HepG2 (cell line): ENCODE measurements at regions not wholly inside any gene's neighbourhood (a gene's known extent, or its start where the extent isn't known, plus 50 kb on each side); places are given as distances from the start of the nearest gene placed in this dataset.

ENCODE experiments used
- CTCF ChIP-seq: sonication (generic); formaldehyde crosslinking; IDR thresholded peaks from 2 replicates; pipeline ENCODE4 v1.5.0; 2020; ENCODE audit warnings: mild to moderate bottlenecking, missing genetic modification reagents, moderate library complexity
- FIP1L1 ChIP-seq: fragments of 200-400 bp; formaldehyde crosslinking; IDR thresholded peaks from 2 replicates; pipeline ENCODE4 v1.6.1; 2018; ENCODE audit warnings: low read depth, mild to moderate bottlenecking, low read length, moderate library complexity, borderline replicate concordance; ENCODE audit not compliant: insufficient read depth
- GMEB2 ChIP-seq: IDR thresholded peaks from 2 replicates; pipeline ENCODE4 v1.6.1; 2016; ENCODE audit warnings: missing biosample characterization, missing genetic modification reagents, low read depth
- HMG20A ChIP-seq: IDR thresholded peaks from 2 replicates; pipeline ENCODE4 v1.6.1; 2016; ENCODE audit warnings: borderline replicate concordance
- HMGXB3 ChIP-seq: sonication (generic); formaldehyde crosslinking; IDR thresholded peaks from 2 replicates; pipeline ENCODE4 v1.4.0; 2020; ENCODE audit warnings: missing genetic modification reagents, borderline replicate concordance
- NKX3-1 ChIP-seq: sonication (generic); formaldehyde crosslinking; IDR thresholded peaks from 2 replicates; pipeline ENCODE4 v1.5.0; 2020; ENCODE audit warnings: missing genetic modification reagents
- SKIL ChIP-seq: sonication (generic); formaldehyde crosslinking; IDR thresholded peaks from 2 replicates; pipeline ENCODE4 v1.8.0; 2022; ENCODE audit warnings: missing genetic modification reagents, mild to moderate bottlenecking, moderate library complexity, borderline replicate concordance
- ZBTB37 ChIP-seq: sonication (generic); formaldehyde crosslinking; IDR thresholded peaks from 2 replicates; pipeline ENCODE4 v1.4.0; 2020; ENCODE audit warnings: mild to moderate bottlenecking, missing genetic modification reagents
- ZMYM2 ChIP-seq: sonication (generic); formaldehyde crosslinking; IDR thresholded peaks from 2 replicates; pipeline ENCODE4 v1.8.0; 2022; ENCODE audit warnings: mild to moderate bottlenecking, missing genetic modification reagents
- ZNF292 ChIP-seq: sonication (generic); formaldehyde crosslinking; IDR thresholded peaks from 2 replicates; pipeline ENCODE4 v1.8.1; 2022; ENCODE audit warnings: mild to moderate bottlenecking, low read depth, missing genetic modification reagents, borderline replicate concordance
- ZNF567 ChIP-seq: sonication (generic); formaldehyde crosslinking; IDR thresholded peaks from 2 replicates; pipeline ENCODE4 v1.8.1; 2023; ENCODE audit warnings: mild to moderate bottlenecking, missing genetic modification reagents, borderline replicate concordance
- ZNF614 ChIP-seq: IDR thresholded peaks from 2 replicates; pipeline ENCODE4 v1.6.1; 2018; ENCODE audit warnings: missing biosample characterization, missing genetic modification reagents, inconsistent platforms, borderline replicate concordance
- ZNF616 ChIP-seq: sonication (generic); formaldehyde crosslinking; IDR thresholded peaks from 2 replicates; pipeline ENCODE4 v1.5.0; 2020; ENCODE audit warnings: low read depth, mild to moderate bottlenecking, missing genetic modification reagents
- ZNF619 ChIP-seq: sonication (generic); formaldehyde crosslinking; IDR thresholded peaks from 2 replicates; pipeline ENCODE4 v1.4.0; 2020; ENCODE audit warnings: mild to moderate bottlenecking, missing genetic modification reagents
- ZNF674 ChIP-seq: sonication (generic); formaldehyde crosslinking; IDR thresholded peaks from 2 replicates; pipeline ENCODE4 v1.5.0; 2020; ENCODE audit warnings: low read depth, mild to moderate bottlenecking, missing genetic modification reagents
- ZNF75D ChIP-seq: sonication (generic); formaldehyde crosslinking; IDR thresholded peaks from 2 replicates; pipeline ENCODE4 v1.8.1; 2023; ENCODE audit warnings: missing genetic modification reagents, mild to moderate bottlenecking, borderline replicate concordance

GRCh38 chr13:33968520-33969507 lies 150.9 kb downstream of the RFC3 start (continued):
- TF ChIP-seq GMEB2 (CRISPR knock-in tag), result no peak
- TF ChIP-seq CTCF, result no peak
- no peak for TF ChIP-seq FIP1L1
- TF ChIP-seq ZNF619, result no peak
- no peak for TF ChIP-seq ZNF292 (CRISPR knock-in tag)
- peak; percentile 83 for TF ChIP-seq ZMYM2 (CRISPR knock-in tag)
- peak; percentile 73; the same call in 1 of the 2 replicates for TF ChIP-seq ZBTB37 (CRISPR knock-in tag)
- TF ChIP-seq SKIL (CRISPR knock-in tag), result 0 out of 2 replicates have a peak, but pooled peaks have one; percentile 9
- no peak; the same call in 1 of the 2 replicates for TF ChIP-seq NKX3-1
- peak; percentile 65; the same call in 1 of the 2 replicates for TF ChIP-seq ZNF614
- peak; percentile 93; the same call in 1 of the 2 replicates for TF ChIP-seq HMG20A (CRISPR knock-in tag)
- TF ChIP-seq ZNF616 (CRISPR knock-in tag), result no peak
- no peak for TF ChIP-seq ZNF674 (CRISPR knock-in tag)
- no peak for TF ChIP-seq ZNF75D (CRISPR knock-in tag)
- no peak for TF ChIP-seq HMGXB3 (CRISPR knock-in tag)
- TF ChIP-seq ZNF567 (CRISPR knock-in tag), result no peak
